Kidney (tissue), 13 donors: ENCODE measurements at regions not wholly inside any gene's neighbourhood (a gene's known extent, or its start where the extent isn't known, plus 50 kb on each side); places are given as distances from the start of the nearest gene placed in this dataset.

ENCODE experiments used
- DNase-seq, 5 donors: peaks; one replicate each; pipeline ENCODE4 v3.0.0-alpha.2; 2013 to 2020
- FAIRE-seq: peaks from 2 replicates; lab custom pipeline; 2012; peaks lifted over from hg19 to GRCh38; lab: Jason Lieb, UNC
- H3K27ac ChIP-seq, 2 donors: one replicate each; pipeline ENCODE4 v1.7.0; 2013; ENCODE audit warnings: low read depth in 2 of 2, low read length in 2 of 2, inconsistent platforms in 1 of 2
- H3K27me3 ChIP-seq: one replicate; pipeline ENCODE4 v1.7.1; 2013; ENCODE audit warnings: low read length, inconsistent platforms; ENCODE audit not compliant: control insufficient read depth, insufficient read depth
- H3K36me3 ChIP-seq, 3 donors: one replicate each; pipeline versions ENCODE4 v1.7.0 to v1.7.1; 2013; ENCODE audit warnings: low read length in 3 of 3, control low read depth in 1 of 3, inconsistent platforms in 1 of 3; ENCODE audit not compliant: insufficient read depth in 3 of 3, control insufficient read depth in 2 of 3
- H3K4me1 ChIP-seq, 3 donors: one replicate each; pipeline versions ENCODE4 v1.7.0 to v1.7.1; 2013; ENCODE audit warnings: low read length in 3 of 3, inconsistent platforms in 1 of 3, low read depth in 1 of 3; ENCODE audit not compliant: control insufficient read depth in 2 of 3, insufficient read depth in 2 of 3
- H3K4me3 ChIP-seq, 3 donors: one replicate each; pipeline versions ENCODE4 v1.7.0 to v1.8.1; 2013; ENCODE audit warnings: low read length in 3 of 3, control low read depth in 1 of 3, inconsistent platforms in 1 of 3
- H3K9ac ChIP-seq, 3 donors: one replicate each; pipeline versions ENCODE4 v1.7.0 to v1.7.1; 2013; ENCODE audit warnings: low read length in 3 of 3, control low read depth in 1 of 3, inconsistent platforms in 1 of 3
- H3K9me3 ChIP-seq, 3 donors: one replicate each; pipeline versions ENCODE4 v1.7.0 to v1.7.1; 2013; ENCODE audit warnings: low read length in 3 of 3, control low read depth in 1 of 3, inconsistent platforms in 1 of 3; ENCODE audit not compliant: control insufficient read depth in 2 of 3, insufficient read depth in 1 of 3
- CTCF ChIP-seq: IDR thresholded peaks from 3 replicates; pipeline ENCODE4 v1.5.1; 2012; ENCODE audit warnings: mild to moderate bottlenecking, moderate library complexity, borderline replicate concordance; ENCODE audit not compliant: insufficient read depth; ENCODE audit errors: extremely low read depth
- intact Hi-C: fragments of 100-400 bp; cut with DNase I; formaldehyde crosslinking; loops from one replicate; pipeline ENCODE4 v1.11.1; 2022
- donor health status: control.
- donor health status: control.
- donor health status: control.
- donor health status: control.
- donor health status: control.
- donor health status: DM: yes; HTN: yes; CAD: no.
- donor health status: Normal renal cell carcinoma (clear cell type).

GRCh38 chr2:239870863-239871262, 154.3 kb downstream of the NDUFA10 start:
- TF ChIP-seq CTCF: no peak
- peaks cover 0 to 10% (median 0%) of the 10 kb centered on the region in 3 donors for H3K9me3 ChIP-seq
- H3K4me1 ChIP-seq: no peaks in the 10 kb centered on the region
- no peak overlapping the region for H3K27ac ChIP-seq
- no peak overlapping the region for H3K4me3 ChIP-seq
- peaks cover 0 to 7% (median 0%) of the 10 kb centered on the region in 3 donors for H3K36me3 ChIP-seq
- FAIRE-seq (no peak), DNase-seq (peak in 1 of 5 donors; percentile 8)
- peaks cover 2% of the 10 kb centered on the region for H3K27me3 ChIP-seq
- H3K9ac ChIP-seq: no peak overlapping the region
- intact Hi-C loops: no loop called here

DNA sequence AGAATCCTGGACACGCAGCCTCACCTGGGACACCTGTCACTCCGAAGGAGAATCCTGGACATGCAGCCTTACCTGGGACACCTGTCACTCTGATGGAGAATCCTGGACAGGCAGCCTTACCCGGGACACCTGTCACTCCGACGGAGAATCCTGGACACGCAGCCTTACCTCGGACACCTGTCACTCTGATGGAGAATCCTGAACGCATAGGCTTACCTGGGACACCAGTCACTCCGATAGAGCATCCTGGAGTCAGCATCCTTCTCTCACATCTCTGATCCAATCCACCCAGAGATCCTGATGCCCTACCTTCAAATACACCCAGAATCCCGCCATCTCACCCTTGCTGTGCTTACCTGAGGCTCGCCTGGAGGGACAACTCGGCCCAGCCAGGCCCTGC, 154.9 kb downstream of the NDUFA10 start:
- DNase-seq: peak in 1 of 5 donors; percentile 6
- Histone ChIP-seq H3K4me3 (no peak overlapping the region), H3K4me1 (no peaks in the 10 kb centered on the region), H3K27me3 (peaks cover 2% of the 10 kb centered on the region), H3K9me3 (peaks cover 0 to 12% (median 0%) of the 10 kb centered on the region in 3 donors), H3K27ac (no peak overlapping the region), H3K36me3 (peaks cover 0 to 8% (median 0%) of the 10 kb centered on the region in 3 donors), H3K9ac (no peak overlapping the region)
- no peak for FAIRE-seq
- intact Hi-C loops: no loop called here
- TF ChIP-seq CTCF: no peak

DNA sequence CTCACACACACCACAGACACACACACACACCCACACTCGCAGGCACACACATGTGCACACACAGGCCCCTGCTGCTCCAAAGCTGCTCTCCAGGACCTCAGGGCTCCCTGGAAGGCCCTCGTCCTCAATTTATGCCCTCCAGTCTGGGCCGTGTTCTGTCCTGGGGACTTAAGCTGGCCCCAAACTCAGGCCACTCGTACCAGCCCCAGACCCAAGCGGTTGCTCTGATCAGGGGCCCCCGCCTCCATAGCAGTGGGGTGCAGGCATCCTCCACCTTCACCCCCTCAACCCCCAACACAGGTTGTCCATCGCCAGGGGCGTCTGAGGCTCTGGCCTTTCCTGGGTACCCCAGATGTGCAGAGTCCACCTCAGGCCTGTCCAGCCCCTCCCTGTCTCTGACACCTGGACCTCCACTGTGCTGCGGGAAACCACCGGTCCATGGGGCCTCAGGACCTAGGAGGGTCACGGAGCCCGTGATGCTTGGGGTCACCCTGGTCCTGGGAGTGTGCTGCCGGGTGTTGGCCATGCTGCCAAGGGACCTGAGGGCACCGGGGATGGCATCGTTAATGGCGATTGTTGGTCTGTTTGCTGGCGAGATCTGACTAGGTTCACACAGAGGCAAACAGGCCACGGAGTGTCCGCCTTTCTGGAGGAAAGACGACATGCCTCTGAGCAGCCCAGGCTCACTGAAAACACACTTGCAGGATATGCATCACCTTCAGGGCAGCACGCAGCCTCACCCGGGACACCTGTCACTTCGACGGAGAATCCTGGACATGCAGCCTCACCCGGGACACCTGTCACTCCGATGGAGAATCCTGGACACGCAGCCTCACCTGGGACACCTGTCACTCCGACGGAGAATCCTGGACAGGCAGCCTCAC, 155.6 kb downstream of the NDUFA10 start:
- Histone ChIP-seq H3K27me3 (peaks cover 2% of the 10 kb centered on the region), H3K9ac (no peak overlapping the region), H3K9me3 (peaks cover 0 to 12% (median 0%) of the 10 kb centered on the region in 3 donors), H3K36me3 (peaks cover 0 to 8% (median 0%) of the 10 kb centered on the region in 3 donors), H3K4me1 (no peaks in the 10 kb centered on the region), H3K27ac (no peak overlapping the region), H3K4me3 (no peak overlapping the region)
- FAIRE-seq (no peak), DNase-seq (peak in 1 of 5 donors; percentile 18)
- intact Hi-C loops: no loop called here
- no peak for TF ChIP-seq CTCF
